DLD1 (cell line): ENCODE measurements at regions not wholly inside any gene's neighbourhood (a gene's known extent, or its start where the extent isn't known, plus 50 kb on each side); places are given as distances from the start of the nearest gene placed in this dataset.
"Not testable (repeated sequence)": the region's sequence is repeated elsewhere in the genome, so short reads cannot be mapped to it uniquely, and the experiment has no call there.

Experiments used
- in situ Hi-C: cut with HindIII; loops from 2 replicates; pipeline ENCODE4 v1.10.0; 2017; ENCODE audit warnings: low sequenced_read_pairs

- in situ Hi-C loops: not testable (repeated sequence)
Observed at GRCh38 chr4:30124621-30125020, 595.5 kb upstream of the PCDH7 start.

GRCh38 chr4:30125868-30126267 is 594.3 kb upstream of the PCDH7 start:
- in situ Hi-C loops: no loop called here

GRCh38 chr4:30126351-30126750 is 593.8 kb upstream of the PCDH7 start:
- in situ Hi-C loops: no loop called here

GRCh38 chr4:30148828-30149227 is 571.3 kb upstream of the PCDH7 start:
- in situ Hi-C loops: not testable (repeated sequence)

GRCh38 chr4:30149539-30149938 is 570.6 kb upstream of the PCDH7 start:
- in situ Hi-C loops: not testable (repeated sequence)

GRCh38 chr4:30153427-30153826 is 566.7 kb upstream of the PCDH7 start:
- in situ Hi-C loops: no loop called here

- in situ Hi-C loops: no loop called here
Observed at GRCh38 chr4:30160140-30160539, 560.0 kb upstream of the PCDH7 start.

- in situ Hi-C loops: no loop called here
Observed at GRCh38 chr4:30172416-30172815, 547.8 kb upstream of the PCDH7 start.

- in situ Hi-C loops: no loop called here
Observed at GRCh38 chr4:30181512-30181911, 538.7 kb upstream of the PCDH7 start.

- in situ Hi-C loops: no loop called here
Observed at GRCh38 chr4:30181918-30182317, 538.3 kb upstream of the PCDH7 start.

GRCh38 chr4:30182786-30183185 is 537.4 kb upstream of the PCDH7 start:
- in situ Hi-C loops: no loop called here

GRCh38 chr4:30191902-30192301 is 528.3 kb upstream of the PCDH7 start:
- in situ Hi-C loops: no loop called here

- in situ Hi-C loops: no loop called here
Observed at GRCh38 chr4:30207389-30207788, 512.8 kb upstream of the PCDH7 start.

GRCh38 chr4:30208731-30209435 is 511.3 kb upstream of the PCDH7 start:
- in situ Hi-C loops: no loop called here

GRCh38 chr4:30215973-30216372 is 504.2 kb upstream of the PCDH7 start:
- in situ Hi-C loops: not testable (repeated sequence)

- in situ Hi-C loops: no loop called here
Observed at GRCh38 chr4:30245140-30245539, 475.0 kb upstream of the PCDH7 start.

- in situ Hi-C loops: no loop called here
Observed at GRCh38 chr4:30256116-30256832, 463.9 kb upstream of the PCDH7 start.

GRCh38 chr4:30258949-30259348 is 461.2 kb upstream of the PCDH7 start:
- in situ Hi-C loops: no loop called here

GRCh38 chr4:30262379-30262778 is 457.8 kb upstream of the PCDH7 start:
- in situ Hi-C loops: no loop called here

GRCh38 chr4:30264465-30264864 is 455.7 kb upstream of the PCDH7 start:
- in situ Hi-C loops: no loop called here

GRCh38 chr4:30265716-30266115 is 454.5 kb upstream of the PCDH7 start:
- in situ Hi-C loops: no loop called here

GRCh38 chr4:30268370-30268769 is 451.8 kb upstream of the PCDH7 start:
- in situ Hi-C loops: no loop called here

GRCh38 chr4:30269850-30270249 is 450.3 kb upstream of the PCDH7 start:
- in situ Hi-C loops: no loop called here
